MM.1S (cell line): ENCODE measurements at regions not wholly inside any gene's neighbourhood (a gene's known extent, or its start where the extent isn't known, plus 50 kb on each side); places are given as distances from the start of the nearest gene placed in this dataset.

Experiments used
- EZH2 ChIP-seq: fragments of 300-600 bp; sonication (generic); optimal IDR thresholded peaks from 2 replicates; pipeline ENCODE3; 2017; ENCODE audit warnings: low read depth, mild to moderate bottlenecking, antibody characterized with exemption, low read length, mixed read lengths
- TF ChIP-seq, protein P1 (sequence below): fragments of 300-600 bp; sonication (generic); IDR thresholded peaks from 2 replicates; pipeline ENCODE4 v1.5.1; 2016; ENCODE audit warnings: antibody characterized with exemption, low read length, mixed read lengths

DNA sequence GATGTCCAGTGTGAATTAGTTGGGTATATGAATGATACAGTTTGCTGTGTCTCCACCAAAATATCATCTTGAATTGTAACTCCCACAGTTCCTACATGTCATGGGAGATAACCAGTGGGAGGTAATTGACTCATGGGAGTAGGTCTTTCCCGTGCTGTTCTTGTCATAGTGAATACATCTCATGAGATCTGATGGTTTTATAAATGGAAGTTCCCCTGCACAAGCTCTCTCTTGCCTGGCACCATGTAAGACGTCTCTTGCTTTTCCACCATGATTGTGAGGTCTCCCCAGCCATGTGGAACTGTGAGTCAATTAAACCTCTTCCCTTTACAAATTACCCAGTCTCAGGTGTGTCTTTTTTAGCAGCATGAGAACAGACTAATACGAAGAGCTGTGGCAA, 223.0 kb downstream of the AJAP1 start:
- no peak for TF ChIP-seq EZH2
- TF ChIP-seq, protein P1, sequence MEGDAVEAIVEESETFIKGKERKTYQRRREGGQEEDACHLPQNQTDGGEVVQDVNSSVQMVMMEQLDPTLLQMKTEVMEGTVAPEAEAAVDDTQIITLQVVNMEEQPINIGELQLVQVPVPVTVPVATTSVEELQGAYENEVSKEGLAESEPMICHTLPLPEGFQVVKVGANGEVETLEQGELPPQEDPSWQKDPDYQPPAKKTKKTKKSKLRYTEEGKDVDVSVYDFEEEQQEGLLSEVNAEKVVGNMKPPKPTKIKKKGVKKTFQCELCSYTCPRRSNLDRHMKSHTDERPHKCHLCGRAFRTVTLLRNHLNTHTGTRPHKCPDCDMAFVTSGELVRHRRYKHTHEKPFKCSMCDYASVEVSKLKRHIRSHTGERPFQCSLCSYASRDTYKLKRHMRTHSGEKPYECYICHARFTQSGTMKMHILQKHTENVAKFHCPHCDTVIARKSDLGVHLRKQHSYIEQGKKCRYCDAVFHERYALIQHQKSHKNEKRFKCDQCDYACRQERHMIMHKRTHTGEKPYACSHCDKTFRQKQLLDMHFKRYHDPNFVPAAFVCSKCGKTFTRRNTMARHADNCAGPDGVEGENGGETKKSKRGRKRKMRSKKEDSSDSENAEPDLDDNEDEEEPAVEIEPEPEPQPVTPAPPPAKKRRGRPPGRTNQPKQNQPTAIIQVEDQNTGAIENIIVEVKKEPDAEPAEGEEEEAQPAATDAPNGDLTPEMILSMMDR = no peak
